ENCODE measurements at regions not wholly inside any gene's neighbourhood (a gene's known extent, or its start where the extent isn't known, plus 50 kb on each side); places are given as distances from the start of the nearest gene placed in this dataset.

DNA sequence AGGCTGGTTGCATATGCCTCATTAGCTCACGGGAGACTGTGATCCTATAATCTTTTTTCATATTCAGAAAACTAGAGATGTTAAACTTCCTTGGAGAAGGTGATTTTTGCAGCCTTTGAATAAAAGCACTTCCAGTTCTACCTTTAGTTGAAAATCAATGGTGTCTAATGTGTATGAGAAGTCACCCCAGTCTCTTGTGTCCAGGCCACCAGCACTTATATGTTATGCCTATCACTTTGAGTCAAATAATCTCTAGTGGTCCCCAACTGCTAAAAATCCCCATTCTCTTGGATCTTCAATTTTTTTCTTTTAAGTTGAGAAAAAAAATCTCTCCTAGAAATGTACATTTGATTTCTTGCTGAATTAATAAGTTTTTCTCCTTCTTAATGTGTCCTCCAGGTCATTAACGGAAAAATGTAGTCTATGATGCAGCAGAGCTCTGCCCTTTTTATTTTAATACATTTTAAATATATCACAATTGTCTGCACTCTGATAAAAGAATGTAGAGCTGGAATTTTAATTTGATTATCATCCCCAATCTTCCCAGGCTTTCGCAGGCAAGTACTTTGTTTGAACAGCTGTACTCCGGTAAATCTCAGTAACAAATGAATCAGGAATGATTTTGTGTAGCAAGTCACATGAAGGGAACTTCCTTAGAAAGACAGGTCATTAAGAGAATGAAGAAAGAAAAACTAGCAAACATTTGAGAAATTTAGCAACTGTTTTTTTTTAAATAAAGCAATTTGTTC, 147.0 kb downstream of the SOX4 start:
- intact Hi-C loops (cut with micrococcal nuclease; ENCODE audit: unreplicated experiment), result no loop called here
- TF ChIP-seq CTCF (conservative IDR thresholded peaks at IDR 0.05; ENCODE audit: low read length) (no peak), EZH2phosphoT487 (IDR thresholded peaks at IDR 0.05; ENCODE audit: borderline replicate concordance, low read depth, low read length) (no peak)
- H4K20me1 ChIP-seq (ENCODE audit: insufficient read depth, low read length), result no peaks in the 10 kb centered on the region
- H3K9me3 ChIP-seq (ENCODE audit: low read length), result no peaks in the 10 kb centered on the region
- no peak overlapping the region for H3K4me3 ChIP-seq (ENCODE audit: low read depth, low read length, poor library complexity, severe bottlenecking)
- POLR2A ChIA-PET, result interaction anchor here (1.0 kb wide), 1 partner anchor 19 kb away, joined by 4 read pairs; no protein-coding TSS in a partner anchor
- H3K36me3 ChIP-seq (ENCODE audit: insufficient read depth, low read length), result no peaks in the 10 kb centered on the region
- no peaks in the 10 kb centered on the region for H3K9me2 ChIP-seq (ENCODE audit: insufficient read depth, low read length)
- no peaks in the 10 kb centered on the region for H3K79me2 ChIP-seq (ENCODE audit: insufficient read depth, low read depth, low read length)
- no peak for DNase-seq (ENCODE audit: low spot score)
- CTCF ChIA-PET (ENCODE audit: unreplicated experiment), result interaction anchor here (0.5 kb wide), 1 partner anchor 19 kb away, joined by 4 read pairs; no protein-coding TSS in a partner anchor
- no peak overlapping the region for H2AFZ ChIP-seq (ENCODE audit: low read length)
- no TSS peak for BruUV-seq (replicated peaks)
- no peaks in the 10 kb centered on the region for H3K4me1 ChIP-seq (ENCODE audit: insufficient read depth, low read length, poor library complexity, severe bottlenecking)
- H3K27ac ChIP-seq (ENCODE audit: low read depth, low read length, poor library complexity, severe bottlenecking), result no peak overlapping the region
- H3K4me2 ChIP-seq (ENCODE audit: low read length), result no peak overlapping the region

DNA sequence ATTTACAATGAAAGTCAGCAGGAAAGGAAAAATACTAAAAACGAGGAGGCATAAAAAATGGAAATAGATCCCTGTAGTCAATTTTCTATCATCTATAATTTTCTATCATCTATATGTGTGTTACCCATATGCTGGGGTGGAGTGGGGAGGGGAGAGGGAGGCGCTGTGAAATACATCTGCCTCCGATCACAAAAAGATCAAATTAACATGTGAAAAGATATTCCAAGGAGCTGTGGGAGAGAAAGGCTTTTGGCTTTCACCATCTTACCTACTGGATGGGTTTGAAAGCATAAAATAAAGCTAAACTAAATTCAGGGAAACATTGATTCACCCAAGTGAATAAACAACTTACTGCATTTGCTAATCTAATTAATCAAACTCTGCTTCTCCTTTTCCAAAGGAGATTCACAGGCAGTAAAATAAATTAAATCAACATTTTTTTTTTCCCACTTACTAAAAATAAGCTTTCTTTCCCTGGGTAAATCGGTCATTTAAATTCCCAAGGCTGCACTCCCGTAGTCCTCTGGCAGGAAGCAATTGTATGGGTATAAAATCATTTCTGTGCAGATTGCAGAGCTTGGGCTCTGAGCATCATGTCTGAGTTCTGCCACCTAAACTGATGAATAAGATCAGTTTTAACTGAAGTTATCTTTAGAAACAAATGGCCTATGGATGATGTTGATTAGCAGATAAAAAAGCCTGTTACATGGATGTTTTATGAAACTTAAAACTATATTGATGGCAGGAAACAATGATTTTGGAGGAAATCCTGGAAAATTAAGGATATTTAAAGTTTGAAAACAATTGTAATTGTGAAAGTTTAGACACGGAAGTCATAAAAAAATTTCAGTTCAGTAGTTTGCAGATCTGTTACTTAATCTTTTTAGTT, 147.9 kb downstream of the SOX4 start:
- Histone ChIP-seq H3K4me2 (ENCODE audit: low read length) (no peak overlapping the region), H3K4me3 (ENCODE audit: low read depth, low read length, poor library complexity, severe bottlenecking) (no peak overlapping the region), H3K9me2 (ENCODE audit: insufficient read depth, low read length) (no peaks in the 10 kb centered on the region), H4K20me1 (ENCODE audit: insufficient read depth, low read length) (no peaks in the 10 kb centered on the region), H2AFZ (ENCODE audit: low read length) (no peak overlapping the region), H3K79me2 (ENCODE audit: insufficient read depth, low read depth, low read length) (no peaks in the 10 kb centered on the region), H3K27ac (ENCODE audit: low read depth, low read length, poor library complexity, severe bottlenecking) (no peak overlapping the region), H3K4me1 (ENCODE audit: insufficient read depth, low read length, poor library complexity, severe bottlenecking) (no peaks in the 10 kb centered on the region), H3K36me3 (ENCODE audit: insufficient read depth, low read length) (no peaks in the 10 kb centered on the region), H3K9me3 (ENCODE audit: low read length) (no peaks in the 10 kb centered on the region)
- BruUV-seq (replicated peaks), result no TSS peak
- ChIA-PET POLR2A (interaction anchor here (1.0 to 1.4 kb wide), 3 partner anchors 9 to 147 kb away, joined by 3 to 4 read pairs (median 4); no protein-coding TSS in a partner anchor), CTCF (ENCODE audit: unreplicated experiment) (no interaction called here)
- DNase-seq (ENCODE audit: low spot score), result no peak
- intact Hi-C loops (cut with micrococcal nuclease; ENCODE audit: unreplicated experiment), result no loop called here
- TF ChIP-seq CTCF (conservative IDR thresholded peaks at IDR 0.05; ENCODE audit: low read length), result no peak
- TF ChIP-seq EZH2phosphoT487 (IDR thresholded peaks at IDR 0.05; ENCODE audit: borderline replicate concordance, low read depth, low read length), result no peak
